SU-DHL-6 (cell line): ENCODE measurements at regions not wholly inside any gene's neighbourhood (a gene's known extent, or its start where the extent isn't known, plus 50 kb on each side); places are given as distances from the start of the nearest gene placed in this dataset.
"Not testable (repeated sequence)": the region's sequence is repeated elsewhere in the genome, so short reads cannot be mapped to it uniquely, and the experiment has no call there.

Experiments
- H2AFZ ChIP-seq: fragments of 200-600 bp; sonication (generic); 2 replicates; pipeline ENCODE4 v1.6.1; 2014; ENCODE audit warnings: low read depth, mild to moderate bottlenecking, moderate library complexity, mixed read lengths, antibody characterized with exemption, low read length; ENCODE audit not compliant: severe bottlenecking
- H3F3A ChIP-seq: fragments of 200-600 bp; shearing (Covaris generic); 2 replicates; pipeline ENCODE4 v1.6.0; 2016; ENCODE audit warnings: antibody characterized with exemption, mild to moderate bottlenecking; ENCODE audit not compliant: insufficient read depth
- H3K27ac ChIP-seq: fragments of 200-600 bp; sonication (generic); 2 replicates; pipeline ENCODE4 v1.5.1; 2016; ENCODE audit warnings: low read depth, mild to moderate bottlenecking, low read length, moderate library complexity, mixed read lengths
- H3K27me3 ChIP-seq: fragments of 200-600 bp; sonication (generic), shearing (Covaris generic); 2 replicates; pipeline ENCODE4 v1.6.0; 2014; ENCODE audit warnings: mild to moderate bottlenecking, low read length
- H3K36me3 ChIP-seq: fragments of 200-600 bp; sonication (generic); 2 replicates; pipeline ENCODE4 v1.6.1; 2014; ENCODE audit warnings: mild to moderate bottlenecking, low read length, mixed read lengths
- H3K4me2 ChIP-seq: fragments of 300-600, 200-600 bp; shearing (Covaris generic), sonication (generic); 2 replicates; pipeline ENCODE4 v1.6.0; 2014; ENCODE audit warnings: low read length, low read depth, mild to moderate bottlenecking; ENCODE audit not compliant: poor library complexity, severe bottlenecking
- H3K4me3 ChIP-seq: fragments of 200-600 bp; sonication (generic); 2 replicates; pipeline ENCODE4 v1.5.1; 2014; ENCODE audit warnings: antibody characterized with exemption, low read length, mild to moderate bottlenecking, mixed read lengths; ENCODE audit not compliant: insufficient read depth, poor library complexity, severe bottlenecking
- H3K79me2 ChIP-seq: fragments of 200-600 bp; sonication (generic); 2 replicates; pipeline ENCODE4 v1.6.1; 2014; ENCODE audit warnings: mild to moderate bottlenecking, low read length, moderate library complexity; ENCODE audit not compliant: insufficient read depth
- H3K9ac ChIP-seq: fragments of 200-600 bp; sonication (generic); 2 replicates; pipeline ENCODE4 v1.7.0; 2014; ENCODE audit warnings: mild to moderate bottlenecking, low read length
- H3K9me2 ChIP-seq: fragments of 200-600 bp; sonication (generic); replicated peaks from 2 replicates; pipeline ENCODE4 v1.6.1; 2014; ENCODE audit warnings: low read length; ENCODE audit not compliant: insufficient read depth
- H3K9me3 ChIP-seq: fragments of 200-600 bp; sonication (generic); 2 replicates; pipeline ENCODE4 v1.6.1; 2014; ENCODE audit warnings: low read length, mixed read lengths; ENCODE audit not compliant: insufficient read depth
- H4K20me1 ChIP-seq: fragments of 200-600 bp; sonication (generic); 2 replicates; pipeline ENCODE4 v1.6.1; 2014; ENCODE audit warnings: low read depth, mild to moderate bottlenecking, antibody characterized with exemption, low read length, moderate library complexity, mixed read lengths
- EZH2phosphoT487 ChIP-seq: fragments of 200-600 bp; sonication (generic), shearing (Covaris generic); conservative IDR thresholded peaks from 2 replicates; pipeline ENCODE4 v1.6.1; 2018; ENCODE audit warnings: mild to moderate bottlenecking, antibody characterized with exemption, low read length, moderate library complexity, mixed read lengths
- TF ChIP-seq, protein P1 (sequence below): fragments of 200-600 bp; sonication (generic); IDR thresholded peaks from one replicate; pipeline ENCODE4 v1.5.1; 2017; ENCODE audit warnings: antibody characterized with exemption, mild to moderate bottlenecking, low read length, moderate library complexity; ENCODE audit not compliant: insufficient read depth, poor library complexity, severe bottlenecking

GRCh38 chr3:176097027-176097426 lies 1100.3 kb downstream of the TBL1XR1 start:
- Histone ChIP-seq H3K4me3 (no peak overlapping the region), H3K27ac (no peak overlapping the region), H2AFZ (no peak overlapping the region), H3K27me3 (no peaks in the 10 kb centered on the region), H3K9me3 (no peaks in the 10 kb centered on the region), H3F3A (no peaks in the 10 kb centered on the region), H3K4me2 (no peak overlapping the region), H3K9ac (no peak overlapping the region), H3K36me3 (no peaks in the 10 kb centered on the region), H3K9me2 (no peaks in the 10 kb centered on the region; the same call in 1 of the 2 replicates), H3K79me2 (no peaks in the 10 kb centered on the region), H4K20me1 (no peaks in the 10 kb centered on the region)
- TF ChIP-seq, protein P1, sequence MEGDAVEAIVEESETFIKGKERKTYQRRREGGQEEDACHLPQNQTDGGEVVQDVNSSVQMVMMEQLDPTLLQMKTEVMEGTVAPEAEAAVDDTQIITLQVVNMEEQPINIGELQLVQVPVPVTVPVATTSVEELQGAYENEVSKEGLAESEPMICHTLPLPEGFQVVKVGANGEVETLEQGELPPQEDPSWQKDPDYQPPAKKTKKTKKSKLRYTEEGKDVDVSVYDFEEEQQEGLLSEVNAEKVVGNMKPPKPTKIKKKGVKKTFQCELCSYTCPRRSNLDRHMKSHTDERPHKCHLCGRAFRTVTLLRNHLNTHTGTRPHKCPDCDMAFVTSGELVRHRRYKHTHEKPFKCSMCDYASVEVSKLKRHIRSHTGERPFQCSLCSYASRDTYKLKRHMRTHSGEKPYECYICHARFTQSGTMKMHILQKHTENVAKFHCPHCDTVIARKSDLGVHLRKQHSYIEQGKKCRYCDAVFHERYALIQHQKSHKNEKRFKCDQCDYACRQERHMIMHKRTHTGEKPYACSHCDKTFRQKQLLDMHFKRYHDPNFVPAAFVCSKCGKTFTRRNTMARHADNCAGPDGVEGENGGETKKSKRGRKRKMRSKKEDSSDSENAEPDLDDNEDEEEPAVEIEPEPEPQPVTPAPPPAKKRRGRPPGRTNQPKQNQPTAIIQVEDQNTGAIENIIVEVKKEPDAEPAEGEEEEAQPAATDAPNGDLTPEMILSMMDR, result no peak
- TF ChIP-seq EZH2phosphoT487, result no peak

- not testable (repeated sequence) for H3K9me3 ChIP-seq, H4K20me1 ChIP-seq, H2AFZ ChIP-seq, H3K27ac ChIP-seq, H3K79me2 ChIP-seq, H3K4me2 ChIP-seq, H3K36me3 ChIP-seq, H3K9ac ChIP-seq, H3K27me3 ChIP-seq, H3K9me2 ChIP-seq, H3F3A ChIP-seq, H3K4me3 ChIP-seq
Measured at GRCh38 chr3:176093892-176094291, 1103.4 kb downstream of the TBL1XR1 start.

GRCh38 chr3:176090727-176091126 lies 1106.6 kb downstream of the TBL1XR1 start:
- H2AFZ ChIP-seq, result no peak overlapping the region
- H3K36me3 ChIP-seq, result no peaks in the 10 kb centered on the region
- H3K9me3 ChIP-seq, result no peaks in the 10 kb centered on the region
- H3F3A ChIP-seq, result no peaks in the 10 kb centered on the region
- H3K27ac ChIP-seq, result no peak overlapping the region
- H3K4me2 ChIP-seq, result no peak overlapping the region
- H3K27me3 ChIP-seq, result no peaks in the 10 kb centered on the region
- no peaks in the 10 kb centered on the region for H3K9me2 ChIP-seq
- TF ChIP-seq, protein P1, result no peak
- no peak for TF ChIP-seq EZH2phosphoT487
- H3K4me3 ChIP-seq, result no peak overlapping the region
- H3K79me2 ChIP-seq, result no peaks in the 10 kb centered on the region
- H3K9ac ChIP-seq, result no peak overlapping the region
- no peaks in the 10 kb centered on the region for H4K20me1 ChIP-seq

- no peaks in the 10 kb centered on the region for H4K20me1 ChIP-seq
- no peak overlapping the region for H2AFZ ChIP-seq
- H3K27me3 ChIP-seq, result no peaks in the 10 kb centered on the region
- no peak overlapping the region for H3K9ac ChIP-seq
- H3K27ac ChIP-seq, result no peak overlapping the region
- TF ChIP-seq, protein P1, result no peak
- no peaks in the 10 kb centered on the region for H3K9me2 ChIP-seq
- no peak overlapping the region for H3K4me3 ChIP-seq
- no peaks in the 10 kb centered on the region for H3F3A ChIP-seq
- no peak overlapping the region for H3K4me2 ChIP-seq
- no peaks in the 10 kb centered on the region for H3K79me2 ChIP-seq
- no peaks in the 10 kb centered on the region for H3K36me3 ChIP-seq
- no peaks in the 10 kb centered on the region for H3K9me3 ChIP-seq
Measured at GRCh38 chr3:176088962-176089383, 1108.3 kb downstream of the TBL1XR1 start.
